Fibroblast of lung (primary cell): ENCODE measurements at regions not wholly inside any gene's neighbourhood (a gene's known extent, or its start where the extent isn't known, plus 50 kb on each side); places are given as distances from the start of the nearest gene placed in this dataset.

Source experiments
- DNase-seq, 2 donors: peaks; one replicate each; pipeline versions ENCODE4 v3.0.0 to v3.0.0-alpha.2; 2010; ENCODE audit warnings: low read depth in 2 of 2
- H2AFZ ChIP-seq: 2 replicates; pipeline ENCODE4 v1.5.1; 2012; ENCODE audit warnings: low read length, control low read depth, inconsistent platforms
- H3K27ac ChIP-seq: 2 replicates; pipeline ENCODE4 v1.5.1; 2011; ENCODE audit warnings: low read length, control low read depth; ENCODE audit not compliant: insufficient read depth
- H3K27me3 ChIP-seq: 2 replicates; pipeline ENCODE4 v1.5.1; 2011; ENCODE audit warnings: mild to moderate bottlenecking, low read length; ENCODE audit not compliant: control insufficient read depth, insufficient read depth
- H3K36me3 ChIP-seq: 2 replicates; pipeline ENCODE4 v1.5.1; 2011; ENCODE audit warnings: low read length; ENCODE audit not compliant: control insufficient read depth, insufficient read depth
- H3K4me1 ChIP-seq: 2 replicates; pipeline ENCODE4 v1.5.1; 2011; ENCODE audit warnings: low read length; ENCODE audit not compliant: control insufficient read depth, insufficient read depth; ENCODE audit errors: extremely low read depth
- H3K4me2 ChIP-seq: 2 replicates; pipeline ENCODE4 v1.5.1; 2011; ENCODE audit warnings: low read length, control low read depth; ENCODE audit not compliant: insufficient read depth; ENCODE audit errors: extremely low read depth
- H3K4me3 ChIP-seq, 4 experiments: fragments of 200-600 bp in 1 of 4; sonication (generic) in 1 of 4; replicated peaks in 1 of 4; 2 replicates each; pipeline ENCODE4 v1.5.1; 2011 to 2016; ENCODE audit warnings: low read length in 4 of 4, low read depth in 3 of 4, mild to moderate bottlenecking in 3 of 4, control low read depth in 2 of 4, inconsistent platforms in 1 of 4, mixed read lengths in 1 of 4; ENCODE audit not compliant: insufficient read depth in 1 of 4; ENCODE audit errors: control extremely low read depth in 1 of 4
- H3K79me2 ChIP-seq: 2 replicates; pipeline ENCODE4 v1.5.1; 2012; ENCODE audit warnings: mild to moderate bottlenecking, low read length, inconsistent platforms; ENCODE audit not compliant: control insufficient read depth, insufficient read depth
- H3K9ac ChIP-seq: 2 replicates; pipeline ENCODE4 v1.5.1; 2011; ENCODE audit warnings: mild to moderate bottlenecking, low read length, control low read depth; ENCODE audit not compliant: insufficient read depth
- H3K9me3 ChIP-seq: 2 replicates; pipeline ENCODE4 v1.5.1; 2012; ENCODE audit warnings: low read depth, low read length; ENCODE audit not compliant: control insufficient read depth, insufficient read depth
- H4K20me1 ChIP-seq: 2 replicates; pipeline ENCODE4 v1.5.1; 2011; ENCODE audit warnings: low read length; ENCODE audit not compliant: control insufficient read depth, insufficient read depth; ENCODE audit errors: extremely low read depth
- CTCF ChIP-seq, 2 donors: IDR thresholded peaks in 1 of 2; conservative IDR thresholded peaks in 1 of 2; 1 replicate in 1 of 2; 2 replicates in 1 of 2; pipeline ENCODE4 v1.5.1; 2011 to 2012; ENCODE audit warnings: low read length in 2 of 2, control low read depth in 1 of 2, inconsistent platforms in 1 of 2, low read depth in 1 of 2, mild to moderate bottlenecking in 1 of 2
- EZH2 ChIP-seq: IDR thresholded peaks from 2 replicates; pipeline ENCODE4 v1.5.1; 2012; ENCODE audit warnings: low read length, control low read depth, mild to moderate bottlenecking; ENCODE audit errors: missing control alignments

GRCh38 chr1:108082738-108083562, 117.2 kb downstream of the SLC25A24 start:
- Histone ChIP-seq H3K27me3 (no peaks in the 10 kb centered on the region), H3K4me2 (no peak overlapping the region), H3K79me2 (no peaks in the 10 kb centered on the region), H3K9me3 (no peaks in the 10 kb centered on the region), H4K20me1 (no peaks in the 10 kb centered on the region), H3K9ac (no peak overlapping the region), H3K4me3 (no peak overlapping the region), H3K27ac (no peak overlapping the region), H2AFZ (no peak overlapping the region), H3K36me3 (no peaks in the 10 kb centered on the region), H3K4me1 (no peaks in the 10 kb centered on the region)
- TF ChIP-seq EZH2 (no peak), CTCF (conservative IDR thresholded peaks at IDR 0.05 in 1 of 2, IDR thresholded peaks at IDR 0.05 in 1 of 2; ENCODE audit: low read depth in 1 of 2, low read length in 2 of 2) (no peak)
- DNase-seq, result no peak

- Histone ChIP-seq H3K4me3 (no peak overlapping the region), H3K4me1 (no peaks in the 10 kb centered on the region), H3K79me2 (no peaks in the 10 kb centered on the region), H3K36me3 (no peaks in the 10 kb centered on the region), H3K9ac (no peak overlapping the region), H3K27me3 (peaks cover 3% of the 10 kb centered on the region), H4K20me1 (no peaks in the 10 kb centered on the region), H3K27ac (no peak overlapping the region), H3K4me2 (no peak overlapping the region), H3K9me3 (no peaks in the 10 kb centered on the region), H2AFZ (no peak overlapping the region)
- no peak for TF ChIP-seq CTCF (conservative IDR thresholded peaks at IDR 0.05 in 1 of 2, IDR thresholded peaks at IDR 0.05 in 1 of 2; ENCODE audit: low read depth in 1 of 2, low read length in 2 of 2)
- no peak for TF ChIP-seq EZH2
- DNase-seq, result peak in 1 of 2 donors; percentile 6
These were observed 117.0 kb upstream of the VAV3 start for GRCh38 chr1:108082001-108082400.

GRCh38 chr1:108080448-108080847, 115.5 kb upstream of the VAV3 start:
- no peak overlapping the region for H3K4me2 ChIP-seq
- no peak overlapping the region for H2AFZ ChIP-seq
- no peak for DNase-seq
- no peaks in the 10 kb centered on the region for H4K20me1 ChIP-seq
- H3K36me3 ChIP-seq, result no peaks in the 10 kb centered on the region
- H3K79me2 ChIP-seq, result no peaks in the 10 kb centered on the region
- no peaks in the 10 kb centered on the region for H3K4me1 ChIP-seq
- H3K27ac ChIP-seq, result no peak overlapping the region
- H3K9ac ChIP-seq, result no peak overlapping the region
- peaks cover 3% of the 10 kb centered on the region for H3K27me3 ChIP-seq
- H3K4me3 ChIP-seq, result no peak overlapping the region
- H3K9me3 ChIP-seq, result no peaks in the 10 kb centered on the region
- TF ChIP-seq EZH2, result no peak
